ENCODE measurements at regions not wholly inside any gene's neighbourhood (a gene's known extent, or its start where the extent isn't known, plus 50 kb on each side); places are given as distances from the start of the nearest gene placed in this dataset.

DNA sequence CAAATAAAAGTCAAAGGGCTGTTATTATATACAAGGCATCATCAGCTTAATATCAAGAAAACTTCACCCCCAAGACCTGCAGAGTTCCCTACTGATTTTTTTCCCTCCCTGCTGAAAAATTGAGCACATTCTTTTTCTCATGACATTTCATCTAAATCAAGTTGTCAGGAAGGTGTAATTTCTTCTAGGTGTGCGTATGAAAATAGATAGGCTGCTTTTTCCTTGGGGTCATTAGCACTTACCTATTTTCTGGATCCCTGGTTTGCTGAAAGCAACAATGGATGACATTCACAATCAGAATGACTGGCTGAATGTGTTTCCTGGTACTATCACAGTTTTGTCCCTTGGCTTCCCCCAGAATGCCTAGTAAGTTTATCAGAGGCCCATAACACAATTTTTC lies 225.0 kb upstream of the KIRREL3 start:
- DNase-seq (ENCODE audit: low read depth), result no peak

DNA sequence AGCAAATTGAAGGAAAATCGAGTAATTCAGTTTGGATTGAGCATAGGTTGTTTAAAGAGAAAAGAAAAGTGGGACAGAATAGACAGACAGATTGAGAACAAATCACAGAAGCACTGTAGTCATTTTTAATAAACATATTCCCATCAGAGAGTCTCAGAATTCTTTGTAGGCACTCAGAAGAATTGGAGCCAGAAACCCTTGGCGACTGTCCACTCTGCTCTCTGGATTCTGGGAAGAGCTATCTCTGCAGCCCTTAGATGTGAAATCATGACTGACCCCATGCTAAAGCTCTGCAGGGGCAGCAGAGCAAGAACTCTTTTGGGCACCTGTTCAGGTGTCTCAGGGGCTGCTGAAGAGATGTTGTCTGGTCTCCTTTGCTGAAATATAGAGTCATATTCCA lies 223.7 kb upstream of the KIRREL3 start:
- DNase-seq (ENCODE audit: low read depth), result no peak

DNA sequence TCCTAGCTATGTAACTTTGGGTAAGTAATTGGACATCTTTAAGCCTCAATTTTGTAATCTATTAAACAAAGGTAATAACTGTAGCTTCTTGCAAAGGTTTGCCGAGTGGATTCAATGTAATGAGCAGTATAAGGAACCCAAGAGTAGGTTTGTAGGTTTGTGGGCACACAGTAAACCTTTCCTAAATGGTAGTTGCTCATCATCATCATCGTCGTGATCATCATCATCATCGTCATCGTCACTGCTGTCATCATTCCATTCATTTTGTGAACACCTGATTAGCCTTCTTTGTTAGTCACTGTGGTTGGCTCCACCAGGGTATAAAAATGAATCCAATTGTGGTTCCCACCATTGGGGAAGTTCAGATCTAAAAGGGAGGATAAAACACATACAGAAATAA lies 223.1 kb upstream of the KIRREL3 start:
- DNase-seq (ENCODE audit: low read depth), result no peak

DNA sequence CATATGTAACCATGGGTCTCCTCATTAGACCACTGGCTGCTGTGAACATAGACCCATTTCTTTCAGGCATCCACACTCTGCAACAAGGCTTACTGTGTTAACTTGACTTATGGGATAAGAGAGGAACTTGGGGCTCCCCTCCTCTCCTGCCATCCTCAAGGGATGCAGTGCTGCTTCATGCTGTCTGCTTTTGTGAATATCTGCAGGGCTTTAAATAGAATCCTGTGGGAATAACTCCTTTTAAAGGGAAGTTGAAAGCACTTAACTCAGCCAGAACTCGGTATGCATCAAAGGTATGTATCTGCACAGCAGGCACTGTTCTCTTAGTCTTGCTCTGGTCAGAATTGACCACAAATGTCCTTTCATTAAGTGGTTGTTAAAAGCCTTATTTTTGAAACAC lies 222.5 kb upstream of the KIRREL3 start:
- DNase-seq (ENCODE audit: low read depth), result no peak

DNA sequence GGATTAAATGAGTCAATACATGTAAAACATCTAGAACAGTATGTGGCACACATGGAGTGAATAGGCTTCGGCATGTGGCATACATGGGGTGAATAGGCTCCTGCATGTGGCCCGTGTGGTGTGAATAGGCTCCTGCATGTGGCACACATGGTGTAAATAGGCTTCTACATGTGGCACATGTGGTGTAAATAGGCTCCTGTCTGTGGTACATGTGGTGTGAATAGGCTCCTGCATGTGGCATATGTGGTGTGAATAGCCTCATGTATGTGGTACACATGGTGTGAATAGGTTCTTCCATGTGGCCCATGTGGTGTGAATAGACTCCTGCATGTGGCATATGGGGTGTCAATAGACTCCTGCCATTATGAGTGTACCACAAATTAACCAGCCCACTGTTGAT lies 219.1 kb upstream of the KIRREL3 start:
- DNase-seq (ENCODE audit: low read depth), result no peak

DNA sequence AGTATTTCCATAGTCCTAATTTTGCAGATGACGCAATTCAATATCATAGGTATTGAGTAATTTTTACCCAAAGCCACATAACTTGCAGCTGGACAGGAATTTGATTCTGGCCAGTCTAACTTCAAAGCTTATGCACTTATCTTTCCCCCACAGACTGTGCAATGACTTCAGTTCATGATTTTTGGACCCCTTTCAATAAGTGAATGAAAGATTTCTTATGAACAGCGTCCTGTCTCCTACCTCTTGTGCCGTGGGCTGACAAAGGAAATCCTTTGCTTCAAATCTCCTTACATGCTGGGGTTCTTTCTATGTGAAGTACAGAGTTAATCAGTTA lies 217.7 kb upstream of the KIRREL3 start:
- no peak for DNase-seq (ENCODE audit: low read depth)

DNA sequence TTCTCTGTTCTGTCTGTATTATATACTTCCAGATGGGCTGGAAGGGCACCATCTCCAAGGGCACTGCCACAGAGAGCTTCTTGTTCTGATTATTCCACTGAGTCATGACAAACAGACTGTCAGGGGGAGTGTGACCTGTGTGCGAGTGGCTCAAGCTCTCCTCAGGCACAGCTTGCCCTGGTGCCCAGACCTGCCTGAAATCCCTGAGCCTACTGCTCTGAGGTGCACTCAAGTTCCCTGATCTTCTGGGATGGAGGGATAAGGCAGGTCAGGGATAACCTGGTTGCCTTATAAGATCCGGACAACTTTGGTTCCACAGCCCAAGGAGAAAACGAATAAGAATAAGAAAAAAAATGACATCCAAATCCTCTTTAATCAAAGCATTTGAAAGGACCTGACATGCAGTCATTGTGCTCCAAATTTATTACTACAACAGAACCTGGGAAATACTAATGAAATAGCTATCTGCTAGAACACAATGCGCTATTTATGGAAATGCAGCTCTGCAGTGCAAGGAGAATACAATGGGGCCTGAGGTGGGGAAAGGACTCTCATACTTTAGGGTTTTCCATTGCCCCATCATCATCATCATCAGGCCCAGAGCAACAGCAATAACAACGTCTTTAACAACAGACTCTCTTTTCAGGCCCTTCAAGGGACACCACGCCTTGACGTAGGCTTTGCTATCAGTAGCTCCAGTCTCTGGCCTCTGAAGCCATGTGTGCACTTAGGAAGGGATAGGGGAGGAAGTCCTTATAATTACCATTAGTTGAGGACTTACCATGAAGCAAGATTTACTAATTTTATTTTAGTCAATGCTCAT lies 217.1 kb upstream of the KIRREL3 start:
- DNase-seq (ENCODE audit: low read depth), result no peak

DNA sequence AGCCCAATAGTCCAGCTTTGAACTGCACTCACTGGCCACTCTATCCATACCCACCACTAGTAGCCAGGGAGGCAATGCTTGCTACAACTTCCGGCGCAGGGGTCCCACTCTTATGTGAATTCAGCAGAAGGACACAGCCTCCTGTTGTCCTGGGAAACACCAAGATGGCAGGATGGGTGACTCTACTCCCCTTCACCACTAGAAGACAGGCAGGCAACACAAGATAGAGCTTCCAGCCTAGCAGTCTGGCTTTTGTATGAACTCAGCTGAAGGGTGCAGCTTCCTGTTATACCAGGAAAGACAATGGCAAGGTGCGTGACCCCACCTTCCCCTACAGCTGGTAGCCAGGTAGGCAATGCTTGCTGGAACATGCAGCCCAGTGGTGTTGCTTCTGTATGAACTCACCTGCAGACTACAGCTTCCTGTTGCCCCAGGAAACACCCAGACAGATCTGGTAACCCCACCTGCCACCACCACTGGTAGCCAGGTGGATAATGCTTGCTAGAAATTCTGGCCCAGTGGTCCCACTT lies 205.2 kb upstream of the KIRREL3 start:
- no peak for DNase-seq (ENCODE audit: low read depth)

DNA sequence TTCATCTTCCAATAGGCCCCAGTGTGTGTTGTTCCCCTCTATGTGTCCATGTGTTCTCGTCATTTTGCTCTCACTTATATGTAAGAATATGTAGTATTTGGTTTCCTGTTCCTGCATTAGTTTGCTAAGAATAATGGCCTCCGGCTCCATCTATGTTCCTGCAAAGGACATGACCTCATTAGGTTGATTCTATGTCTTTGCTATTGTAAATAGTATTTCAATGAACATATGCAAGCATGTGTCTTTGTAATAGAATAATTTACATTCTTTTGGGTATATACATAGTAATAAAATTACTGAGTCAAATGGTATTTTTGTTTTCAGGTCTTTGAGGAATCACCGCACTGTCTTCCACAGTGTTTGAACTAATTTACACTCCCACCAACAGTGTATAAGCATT lies 202.9 kb upstream of the KIRREL3 start:
- no peak for DNase-seq (ENCODE audit: low read depth)

DNA sequence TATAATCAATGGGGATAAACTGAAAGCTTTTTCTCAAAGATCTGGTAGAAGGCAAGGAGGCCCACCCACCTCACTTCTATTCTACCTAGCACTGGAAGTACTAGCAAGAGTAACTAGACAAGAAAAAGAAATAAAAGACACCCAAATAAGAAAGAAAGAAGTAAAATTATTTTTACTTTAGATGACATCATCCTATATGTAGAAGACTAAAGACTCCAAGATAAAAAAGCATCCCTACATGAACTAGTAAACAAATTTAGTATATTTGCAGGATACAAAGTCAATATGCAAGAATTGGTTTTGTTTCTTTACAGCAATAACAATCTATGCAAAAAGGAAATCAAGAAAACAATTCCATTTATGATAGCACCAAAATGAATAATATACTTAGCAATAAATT lies 201.5 kb upstream of the KIRREL3 start:
- DNase-seq (ENCODE audit: low read depth), result no peak

DNA sequence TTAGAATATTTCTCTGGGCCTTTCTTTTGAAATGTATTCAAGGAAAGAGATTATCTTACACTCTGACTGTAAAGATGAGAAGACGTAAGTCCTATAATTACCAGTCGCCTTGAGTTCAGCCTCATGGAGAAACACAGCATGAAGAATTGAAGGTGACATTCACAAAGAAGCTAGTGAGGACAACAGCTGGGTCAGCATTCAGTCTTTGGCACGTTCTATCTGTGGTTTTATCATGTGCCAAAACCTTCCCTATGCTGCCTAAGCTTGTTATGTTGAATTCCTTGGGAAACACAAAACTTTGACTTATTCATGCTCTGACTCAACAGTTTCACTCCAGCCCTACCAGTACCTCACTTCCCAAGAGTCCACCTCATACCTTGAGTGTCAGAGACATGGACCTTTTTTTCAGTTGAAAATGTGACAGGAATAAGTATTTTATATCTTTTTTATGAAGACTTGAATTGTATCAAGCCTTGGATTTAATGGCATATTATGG lies 198.8 kb upstream of the KIRREL3 start:
- DNase-seq (ENCODE audit: low read depth), result no peak

DNA sequence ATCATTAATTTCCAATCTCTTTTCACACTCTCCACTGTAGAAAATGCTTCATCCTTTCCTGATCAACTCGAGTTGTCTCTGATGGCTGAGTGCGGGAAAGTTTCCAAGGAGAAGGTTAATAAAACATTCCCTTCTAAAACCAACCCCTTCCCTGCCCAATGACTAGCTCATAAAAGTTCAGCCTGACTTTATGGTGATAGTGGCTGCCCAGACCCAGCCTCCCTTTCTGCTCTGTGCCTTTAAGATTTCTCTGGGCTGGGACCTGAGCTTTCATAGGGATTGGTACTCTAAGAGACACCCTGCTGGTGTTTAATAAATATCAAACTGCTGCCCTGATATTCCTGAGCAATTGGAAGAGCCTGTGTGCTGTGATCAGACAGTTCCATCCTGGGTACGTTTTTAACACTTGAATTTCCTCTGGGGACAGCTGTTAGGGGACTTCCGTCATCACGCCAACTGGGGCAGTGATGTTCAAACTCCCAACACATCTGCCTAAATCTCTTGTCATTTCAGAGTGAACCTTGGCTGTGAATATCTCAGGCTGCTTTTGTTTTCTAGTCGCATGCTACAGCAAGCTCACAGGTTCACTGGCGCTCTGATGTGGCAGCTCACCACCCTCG lies 195.0 kb upstream of the KIRREL3 start:
- DNase-seq (ENCODE audit: low read depth), result no peak

DNA sequence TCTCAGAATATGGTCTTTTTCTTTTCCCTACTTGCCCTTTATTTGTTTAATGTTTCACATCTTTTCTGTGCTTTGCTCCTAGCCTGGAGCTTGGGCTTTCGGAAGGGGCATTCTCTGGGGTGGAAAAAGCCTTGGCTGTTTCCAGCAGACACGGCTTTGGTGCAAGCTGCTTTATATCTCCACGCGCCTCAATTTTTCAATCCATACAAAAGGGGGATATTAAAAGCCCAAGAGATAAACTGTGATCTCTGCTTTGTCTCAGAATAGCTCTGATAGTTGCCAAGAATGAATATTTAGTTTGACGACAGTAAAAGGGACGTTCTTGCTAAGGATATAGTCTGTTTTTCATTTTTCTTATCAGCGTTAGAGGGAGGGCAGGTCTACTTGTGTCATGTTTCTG lies 194.0 kb upstream of the KIRREL3 start:
- DNase-seq (ENCODE audit: low read depth), result no peak

DNA sequence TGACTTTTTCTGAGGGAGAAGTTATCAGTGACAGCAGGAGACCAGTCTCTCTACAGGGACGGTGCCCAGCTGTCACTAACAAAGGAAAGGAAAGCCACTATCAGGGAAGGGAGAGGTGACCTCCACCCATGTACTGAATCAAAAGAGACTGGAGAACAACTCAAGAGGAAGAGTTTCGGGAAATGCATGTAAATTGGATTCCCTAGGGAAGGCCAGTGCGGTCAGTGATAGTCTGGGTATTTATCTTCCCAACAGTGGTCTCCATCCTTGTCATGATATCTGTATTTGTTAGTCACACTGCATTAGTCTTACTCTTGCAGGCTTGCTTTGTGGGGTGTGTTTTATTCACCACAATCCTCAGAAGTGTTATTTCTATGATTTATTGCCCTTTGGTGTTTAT lies 193.4 kb upstream of the KIRREL3 start:
- no peak for DNase-seq (ENCODE audit: low read depth)

DNA sequence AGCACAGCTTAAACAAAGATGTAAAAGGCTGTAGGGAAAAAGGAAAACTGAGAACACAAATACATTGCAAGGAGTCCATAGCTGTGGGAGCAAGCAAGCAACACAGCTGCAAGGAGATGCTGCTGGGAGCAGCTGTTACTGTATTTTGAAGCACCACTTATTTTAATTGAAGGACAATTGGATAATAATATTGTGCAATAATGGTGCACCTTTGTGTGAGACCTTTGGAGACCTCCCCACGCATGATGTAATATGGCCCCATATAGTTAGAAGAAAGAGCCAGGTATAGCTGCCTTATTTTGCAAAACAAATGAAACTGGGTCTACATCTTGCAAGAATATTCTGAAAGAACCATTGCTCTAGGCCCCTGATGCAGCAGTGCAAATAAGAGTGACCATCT lies 191.1 kb upstream of the KIRREL3 start:
- DNase-seq (ENCODE audit: low read depth), result no peak

DNA sequence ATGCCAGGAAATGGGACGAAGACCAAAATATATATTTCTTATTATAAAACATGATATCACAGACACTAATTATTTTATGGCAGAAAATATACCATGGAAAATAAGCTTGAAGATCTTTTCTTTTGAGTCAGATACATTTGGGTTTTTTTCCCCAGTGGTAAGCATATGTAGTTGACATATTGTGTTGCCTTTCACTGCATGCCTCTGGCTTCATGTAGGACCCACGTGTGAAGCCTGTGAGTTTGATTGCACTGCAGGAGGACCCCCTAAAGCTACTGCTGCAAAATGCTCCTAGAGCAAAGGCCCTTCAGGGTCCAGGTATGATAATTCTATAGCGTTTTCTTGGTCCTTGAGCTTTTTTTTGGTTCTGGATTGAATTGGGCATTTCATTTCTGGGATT lies 190.7 kb upstream of the KIRREL3 start:
- no peak for DNase-seq (ENCODE audit: low read depth)

DNA sequence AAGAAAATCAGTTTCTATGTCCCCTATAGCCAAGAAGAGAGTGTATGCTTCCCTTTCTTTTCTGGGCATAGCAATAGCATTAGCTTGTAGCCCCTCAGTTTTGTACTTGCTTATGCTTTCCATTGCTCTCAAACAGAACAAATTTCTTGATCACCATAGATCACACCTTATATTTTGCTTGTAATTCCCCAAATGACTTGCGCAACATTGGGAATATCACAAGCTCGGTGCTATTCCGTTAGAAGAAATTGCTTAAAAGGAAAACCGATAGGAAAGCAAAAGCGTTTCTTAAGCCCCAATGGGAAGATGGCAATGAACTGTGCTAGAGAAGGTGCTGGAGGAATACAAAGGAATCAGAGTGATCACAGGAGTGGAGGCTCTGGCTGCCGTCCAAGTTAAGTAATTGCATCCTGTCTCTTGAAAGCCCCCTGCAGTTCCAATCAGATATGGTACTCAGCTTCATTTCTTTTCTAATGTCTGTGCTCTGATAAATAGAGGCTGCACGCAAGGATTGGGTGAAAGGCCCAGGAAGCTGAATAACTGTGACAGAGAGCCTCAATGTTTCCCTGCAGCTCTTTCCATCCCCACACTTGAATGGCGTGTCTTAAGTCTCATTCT lies 182.1 kb upstream of the KIRREL3 start:
- no peak for DNase-seq (ENCODE audit: low read depth)

DNA sequence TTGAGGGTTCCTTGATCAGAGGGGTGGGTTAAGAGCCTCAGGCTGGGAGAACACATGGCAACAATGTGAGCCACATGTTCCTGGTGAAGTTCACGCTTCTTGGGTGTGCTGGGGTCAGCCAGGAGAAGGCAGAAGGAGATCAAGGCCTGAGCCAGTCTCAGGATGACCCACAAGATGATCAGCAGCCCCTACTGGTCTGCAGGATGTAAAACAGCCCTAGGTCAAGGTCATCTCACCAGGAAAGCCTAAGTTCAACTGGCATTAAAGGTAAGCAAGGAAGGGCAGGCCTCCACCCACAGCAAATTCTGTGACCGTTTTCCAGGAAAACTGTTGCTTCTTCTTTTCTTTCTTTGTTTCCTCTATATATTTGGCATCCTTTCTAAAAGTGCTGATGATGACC lies 156.7 kb upstream of the KIRREL3 start:
- no peak for DNase-seq (ENCODE audit: low read depth)

DNA sequence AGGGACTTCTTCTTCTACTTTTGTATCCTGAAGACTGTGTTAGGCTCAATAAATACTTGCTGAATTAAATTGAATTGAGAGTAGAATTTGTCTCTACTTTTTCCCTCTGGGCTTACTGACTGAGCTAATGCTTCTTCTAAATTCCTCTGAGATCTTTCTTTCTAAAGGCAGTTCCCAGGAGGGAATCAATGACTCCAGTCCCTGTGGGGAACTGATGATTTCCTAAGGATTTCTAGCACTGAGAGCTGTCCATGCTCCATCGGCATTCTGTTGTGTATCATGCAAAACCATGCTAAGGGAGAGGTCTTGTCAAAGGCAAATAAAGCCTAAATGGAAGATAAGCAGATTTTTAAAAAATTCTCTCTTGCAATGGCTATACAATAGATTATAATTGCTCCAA lies 148.8 kb upstream of the KIRREL3 start:
- DNase-seq (ENCODE audit: low read depth), result no peak

DNA sequence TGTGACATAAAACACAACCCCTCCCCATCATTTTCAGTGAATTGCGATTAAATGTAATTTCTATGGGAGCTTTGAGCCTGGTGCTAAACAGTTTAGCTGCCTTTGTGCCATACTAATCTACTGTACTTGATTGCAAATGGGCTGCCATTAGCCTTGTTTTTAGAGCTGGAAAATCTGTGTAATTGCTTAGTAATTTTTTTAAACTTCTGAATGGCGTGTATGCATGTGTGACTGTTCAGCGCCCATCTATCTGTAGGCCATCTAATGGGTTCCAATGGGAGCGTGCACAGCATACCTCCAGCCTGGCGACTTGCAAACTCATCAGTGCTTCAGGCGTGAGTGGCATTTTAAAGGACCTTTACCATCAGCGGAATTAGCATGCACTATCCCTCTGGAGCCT lies 142.7 kb upstream of the KIRREL3 start:
- DNase-seq (ENCODE audit: low read depth), result no peak

DNA sequence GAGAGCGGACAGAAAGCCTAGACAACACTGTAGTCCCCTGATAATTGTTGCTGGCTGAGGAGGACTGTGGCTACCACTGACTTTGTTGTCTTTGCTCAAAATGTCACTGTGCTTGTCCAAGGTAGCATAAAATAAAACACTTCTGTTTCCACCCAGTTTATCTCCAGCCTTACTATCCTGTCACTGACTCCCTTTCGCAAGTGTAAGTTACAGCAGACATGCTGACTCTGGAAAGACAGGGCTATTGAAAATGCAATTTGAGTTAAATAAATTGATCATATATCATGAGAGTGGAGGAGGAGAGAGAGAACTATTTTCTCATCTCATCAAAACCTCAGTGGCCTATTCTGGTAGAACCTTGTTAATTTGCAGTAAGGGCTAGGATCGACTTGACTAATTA lies 138.0 kb upstream of the KIRREL3 start:
- no peak for DNase-seq (ENCODE audit: low read depth)

DNA sequence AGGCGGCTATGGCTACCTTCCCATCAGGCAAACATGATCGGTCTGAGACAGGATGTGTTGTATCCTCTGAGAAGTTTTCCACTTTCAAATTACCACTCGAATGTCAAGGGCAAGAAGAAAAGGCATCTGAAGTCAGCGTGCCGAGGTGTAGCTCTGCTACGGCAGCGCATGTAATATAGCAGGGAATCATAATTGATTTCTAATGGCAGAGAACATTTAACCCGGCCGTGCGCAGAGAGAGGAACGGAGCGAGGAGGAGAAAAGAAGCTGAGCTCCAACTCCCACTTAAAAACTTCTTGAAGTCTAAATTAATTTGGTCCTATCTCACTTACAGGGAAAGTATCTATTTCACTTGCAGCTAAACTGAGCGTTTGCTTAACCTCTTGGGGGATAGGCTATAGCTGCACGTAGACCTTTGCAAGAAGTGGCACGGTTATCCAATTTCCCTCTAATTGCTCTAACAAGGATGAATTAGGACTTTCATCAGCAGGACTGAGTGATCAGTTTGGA lies 137.3 kb upstream of the KIRREL3 start:
- DNase-seq (ENCODE audit: low read depth), result no peak

DNA sequence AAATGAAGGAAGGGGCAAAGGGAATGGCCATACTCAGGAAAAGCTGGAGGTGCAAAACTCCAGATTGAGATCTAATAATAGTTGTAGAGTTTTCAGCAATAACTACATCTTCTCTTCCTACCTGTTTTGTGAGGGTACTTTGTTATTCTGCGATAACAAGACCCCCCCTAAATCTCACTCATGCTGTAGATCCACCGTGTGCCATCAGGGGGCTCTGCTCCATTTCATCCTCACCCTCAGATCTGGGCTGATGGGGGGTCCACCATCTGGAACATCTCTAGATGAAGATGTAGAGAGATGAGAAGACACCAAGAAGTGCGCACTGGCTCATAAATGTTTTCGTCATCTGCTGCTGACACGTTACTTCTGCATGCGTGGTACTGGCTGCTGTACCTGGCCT lies 135.9 kb upstream of the KIRREL3 start:
- DNase-seq (ENCODE audit: low read depth), result no peak

All from activated T-cell treated with anti-CD3 and anti-CD28 coated beads for 24 hours (primary cell).